Gastrocnemius medialis (tissue), 4 donors: ENCODE measurements at regions not wholly inside any gene's neighbourhood (a gene's known extent, or its start where the extent isn't known, plus 50 kb on each side); places are given as distances from the start of the nearest gene placed in this dataset.

Source experiments
- ATAC-seq, 2 donors: fragments of 150-250 bp; one replicate each; pipeline ENCODE4 v1.9.1; 2016
- DNase-seq, 2 donors: peaks; one replicate each; pipeline ENCODE4 v3.0.0-alpha.2; 2019
- H3K27ac ChIP-seq, 4 donors: fragments of 200-600 bp; sonication (generic); 1 replicate in 1 of 4; 2 replicates in 3 of 4; pipeline ENCODE4 v1.5.1; 2016 to 2018; ENCODE audit warnings: mild to moderate bottlenecking in 2 of 4, moderate library complexity in 1 of 4
- H3K27me3 ChIP-seq, 3 donors: fragments of 200-600 bp; sonication (generic) in 2 of 3; 1 replicate in 1 of 3; 2 replicates in 2 of 3; pipeline versions ENCODE4 v1.5.1 to v1.6.0; 2016 to 2019; ENCODE audit warnings: mild to moderate bottlenecking in 1 of 3, moderate library complexity in 1 of 3
- H3K36me3 ChIP-seq, 2 donors: fragments of 200-600 bp; sonication (generic) in 1 of 2; one replicate each; pipeline ENCODE4 v1.5.1; 2017 to 2018
- H3K4me1 ChIP-seq, 2 donors: fragments of 200-600 bp; sonication (generic) in 1 of 2; one replicate each; pipeline ENCODE4 v1.5.1; 2016 to 2017; ENCODE audit warnings: mild to moderate bottlenecking in 2 of 2
- H3K4me3 ChIP-seq, 4 donors: fragments of 200-600 bp; sonication (generic) in 3 of 4; 1 replicate in 1 of 4; 2 replicates in 3 of 4; pipeline ENCODE4 v1.5.1; 2016 to 2019; ENCODE audit warnings: mild to moderate bottlenecking in 2 of 4
- H3K9me3 ChIP-seq, 3 donors: fragments of 200-600 bp; sonication (generic) in 2 of 3; 1 replicate in 1 of 3; 2 replicates in 2 of 3; pipeline ENCODE4 v1.5.1; 2016 to 2019
- POLR2A ChIP-seq, 2 donors: fragments of 450-650 bp; IDR thresholded peaks; one replicate each; pipeline ENCODE4 v1.6.1; 2017; ENCODE audit warnings: antibody characterized with exemption in 2 of 2, mild to moderate bottlenecking in 2 of 2, moderate library complexity in 2 of 2
- in situ Hi-C, 4 donors: fragments of 200-750 bp; cut with MboI; loops; one replicate each; pipeline versions ENCODE4 v1.15.0 to v1.8.0; 2017; ENCODE audit warnings: low sequenced_read_pairs in 4 of 4
- intact Hi-C: fragments of 100-400 bp; cut with DNase I; formaldehyde crosslinking; loops from one replicate; pipeline ENCODE4 v1.15.1; 2023; ENCODE audit warnings: low total_unique reads
- TF ChIP-seq, protein P1 (sequence below), 5 experiments: fragments of 450-650 bp in 3 of 5; fragments of 200-600 bp in 2 of 5; sonication (generic) in 2 of 5; IDR thresholded peaks in 4 of 5; conservative IDR thresholded peaks in 1 of 5; 1 replicate in 4 of 5; 2 replicates in 1 of 5; pipeline ENCODE4 v1.5.1; 2016 to 2019; ENCODE audit warnings: antibody characterized with exemption in 5 of 5, mild to moderate bottlenecking in 3 of 5, moderate library complexity in 3 of 5

DNA sequence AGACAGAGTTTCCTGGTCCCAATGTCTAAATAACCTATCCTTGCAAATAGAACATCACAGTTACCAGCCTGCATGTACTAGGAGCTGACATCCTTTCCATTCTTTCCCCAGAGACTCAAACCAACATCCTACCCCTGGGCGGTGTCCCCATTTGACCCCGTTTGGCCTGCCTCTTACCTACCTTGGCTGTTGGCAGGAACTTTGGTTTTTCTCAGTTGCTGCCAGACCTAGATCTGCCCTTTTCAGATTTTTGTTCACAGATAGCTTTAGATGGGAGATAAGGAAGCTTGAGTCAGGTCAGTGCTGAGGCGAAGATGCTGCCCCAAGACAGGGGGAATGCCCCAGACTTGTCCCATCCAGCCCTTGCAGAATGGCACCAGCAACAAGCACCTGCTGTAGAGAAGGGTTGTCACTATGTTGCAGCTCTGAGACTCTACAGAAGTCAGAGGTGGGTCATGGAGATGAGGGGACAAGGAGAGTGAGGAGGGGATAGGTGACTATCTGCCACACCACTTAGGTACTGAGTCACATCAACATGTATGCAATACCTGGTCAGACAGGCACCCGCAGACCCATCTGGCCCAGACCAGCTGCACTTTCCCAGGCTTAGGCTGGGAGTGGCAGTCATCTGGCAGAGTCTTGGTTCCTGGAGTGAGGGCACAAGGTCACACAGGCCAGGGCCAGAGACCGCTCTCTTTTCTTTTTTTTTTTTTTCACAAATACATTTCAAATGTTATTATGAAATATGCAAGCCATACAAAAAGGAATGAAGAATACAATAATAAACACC is 61.5 kb upstream of the POU2AF1 start:
- Histone ChIP-seq H3K27me3 (no peaks in the 10 kb centered on the region), H3K36me3 (no peaks in the 10 kb centered on the region), H3K27ac (no peak overlapping the region), H3K4me1 (peaks cover 4 to 8% of the 10 kb centered on the region in 2 donors), H3K9me3 (no peaks in the 10 kb centered on the region), H3K4me3 (no peak overlapping the region)
- no peak for DNase-seq
- no peak for ATAC-seq
- in situ Hi-C loops = loop anchor here in 1 of 4 donors (5.0 kb wide), 1 partner anchor 158 kb away; no protein-coding TSS in a partner anchor
- TF ChIP-seq, protein P1, sequence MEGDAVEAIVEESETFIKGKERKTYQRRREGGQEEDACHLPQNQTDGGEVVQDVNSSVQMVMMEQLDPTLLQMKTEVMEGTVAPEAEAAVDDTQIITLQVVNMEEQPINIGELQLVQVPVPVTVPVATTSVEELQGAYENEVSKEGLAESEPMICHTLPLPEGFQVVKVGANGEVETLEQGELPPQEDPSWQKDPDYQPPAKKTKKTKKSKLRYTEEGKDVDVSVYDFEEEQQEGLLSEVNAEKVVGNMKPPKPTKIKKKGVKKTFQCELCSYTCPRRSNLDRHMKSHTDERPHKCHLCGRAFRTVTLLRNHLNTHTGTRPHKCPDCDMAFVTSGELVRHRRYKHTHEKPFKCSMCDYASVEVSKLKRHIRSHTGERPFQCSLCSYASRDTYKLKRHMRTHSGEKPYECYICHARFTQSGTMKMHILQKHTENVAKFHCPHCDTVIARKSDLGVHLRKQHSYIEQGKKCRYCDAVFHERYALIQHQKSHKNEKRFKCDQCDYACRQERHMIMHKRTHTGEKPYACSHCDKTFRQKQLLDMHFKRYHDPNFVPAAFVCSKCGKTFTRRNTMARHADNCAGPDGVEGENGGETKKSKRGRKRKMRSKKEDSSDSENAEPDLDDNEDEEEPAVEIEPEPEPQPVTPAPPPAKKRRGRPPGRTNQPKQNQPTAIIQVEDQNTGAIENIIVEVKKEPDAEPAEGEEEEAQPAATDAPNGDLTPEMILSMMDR (IDR thresholded peaks at IDR 0.05 in 4 of 5, conservative IDR thresholded peaks at IDR 0.05 in 1 of 5) = no peak
- TF ChIP-seq POLR2A (IDR thresholded peaks at IDR 0.05) = no peak
- intact Hi-C loops = no loop called here

DNA sequence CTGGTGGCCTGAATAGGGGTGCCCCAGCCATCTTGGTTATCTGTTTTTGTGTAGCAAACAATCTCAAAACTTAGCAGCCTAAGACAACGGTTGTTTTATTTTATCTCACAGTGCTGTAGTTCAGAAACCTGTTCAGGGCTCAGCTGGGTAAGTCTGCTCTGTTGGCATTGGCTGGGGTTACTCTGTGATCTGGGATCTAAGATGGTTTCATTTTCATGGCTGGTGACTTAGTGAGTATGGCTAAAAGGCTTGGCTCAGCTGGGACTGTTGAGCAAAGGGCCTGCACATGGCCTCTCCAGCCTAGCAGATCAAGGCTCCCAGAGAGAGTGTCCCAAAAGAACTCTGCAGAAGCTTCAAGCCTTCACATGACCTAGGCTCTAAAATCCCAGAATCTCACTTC is 60.8 kb upstream of the POU2AF1 start:
- no peak for ATAC-seq
- intact Hi-C loops = no loop called here

DNA sequence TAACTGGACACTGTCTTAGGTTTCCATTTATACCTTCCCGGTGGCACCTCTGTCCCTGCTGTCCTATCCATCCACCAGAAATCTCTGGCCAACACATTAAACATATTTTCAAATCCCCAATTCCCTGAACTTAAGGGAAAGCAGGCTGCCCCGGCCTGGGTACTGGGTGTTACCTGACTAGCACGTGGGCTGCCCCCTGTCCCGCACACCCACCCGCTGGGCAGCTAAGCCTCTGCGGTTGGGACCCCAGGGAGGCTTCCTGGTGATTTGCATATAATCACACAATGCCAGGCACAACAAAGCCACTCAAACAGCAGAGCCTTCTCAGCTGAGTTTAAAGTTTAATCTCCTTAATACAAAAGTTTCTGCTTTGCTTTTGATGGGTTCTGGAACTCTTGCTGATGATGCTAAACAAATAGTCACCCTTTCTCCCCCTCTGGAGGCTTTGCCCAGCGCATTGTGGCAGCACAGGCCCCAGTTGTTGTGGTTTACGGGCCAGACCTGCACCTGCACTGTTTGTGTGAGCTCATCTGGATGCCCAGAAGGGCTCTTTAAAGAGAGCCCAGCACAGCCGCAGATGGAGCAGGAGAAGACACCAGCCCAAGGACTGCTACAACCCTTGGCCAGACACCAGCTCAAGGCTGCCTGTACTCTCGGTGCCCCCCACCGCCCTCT is 59.9 kb upstream of the POU2AF1 start:
- intact Hi-C loops = no loop called here
- no peaks in the 10 kb centered on the region for H3K36me3 ChIP-seq
- TF ChIP-seq POLR2A (IDR thresholded peaks at IDR 0.05) = no peak
- TF ChIP-seq, protein P1 (IDR thresholded peaks at IDR 0.05 in 4 of 5, conservative IDR thresholded peaks at IDR 0.05 in 1 of 5) = no peak
- peaks cover 4 to 8% of the 10 kb centered on the region in 2 donors for H3K4me1 ChIP-seq
- ATAC-seq (no peak), DNase-seq (no peak)
- in situ Hi-C loops = no loop called here
- no peaks in the 10 kb centered on the region for H3K27me3 ChIP-seq
- H3K27ac ChIP-seq = no peak overlapping the region
- H3K4me3 ChIP-seq = no peak overlapping the region
- H3K9me3 ChIP-seq = no peaks in the 10 kb centered on the region

More for the DNA sequence above, 60.8 kb upstream of the POU2AF1 start:
- no peaks in the 10 kb centered on the region for H3K27me3 ChIP-seq
- H3K27ac ChIP-seq = no peak overlapping the region
- H3K4me3 ChIP-seq = no peak overlapping the region
- H3K4me1 ChIP-seq = peaks cover 4 to 8% of the 10 kb centered on the region in 2 donors
- TF ChIP-seq, protein P1 (IDR thresholded peaks at IDR 0.05 in 4 of 5, conservative IDR thresholded peaks at IDR 0.05 in 1 of 5) = no peak
- TF ChIP-seq POLR2A (IDR thresholded peaks at IDR 0.05) = no peak
- no peaks in the 10 kb centered on the region for H3K36me3 ChIP-seq
- DNase-seq = no peak
- H3K9me3 ChIP-seq = no peaks in the 10 kb centered on the region
- in situ Hi-C loops = loop anchor here in 1 of 4 donors (5.0 kb wide), 1 partner anchor 158 kb away; no protein-coding TSS in a partner anchor

DNA sequence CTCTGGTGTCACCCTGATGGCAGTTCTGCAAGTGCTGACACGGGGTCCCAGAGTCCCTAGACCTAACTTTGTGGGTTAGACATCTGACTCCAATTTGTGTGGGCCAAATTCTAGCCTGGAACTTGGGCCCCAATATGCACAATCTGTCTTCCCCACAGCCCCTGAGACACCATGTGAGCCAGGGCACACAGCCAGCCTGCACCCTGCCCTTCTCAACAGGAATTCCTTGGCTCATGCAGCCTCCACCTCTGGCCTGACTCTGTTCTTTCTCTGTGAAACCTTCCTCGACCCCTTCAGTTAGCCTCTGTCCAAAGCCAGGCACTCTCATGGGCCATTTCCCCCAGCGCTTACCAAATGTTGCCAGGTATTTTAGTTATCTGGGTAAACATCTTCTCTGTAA is 59.1 kb upstream of the POU2AF1 start:
- Histone ChIP-seq H3K4me3 (no peak overlapping the region), H3K4me1 (peaks cover 4 to 8% of the 10 kb centered on the region in 2 donors), H3K27ac (no peak overlapping the region), H3K9me3 (no peaks in the 10 kb centered on the region), H3K27me3 (no peaks in the 10 kb centered on the region), H3K36me3 (no peaks in the 10 kb centered on the region)
- no peak for ATAC-seq
- intact Hi-C loops (no loop called here), in situ Hi-C loops (no loop called here)
- no peak for DNase-seq
- TF ChIP-seq, protein P1 (IDR thresholded peaks at IDR 0.05 in 4 of 5, conservative IDR thresholded peaks at IDR 0.05 in 1 of 5) = no peak
- TF ChIP-seq POLR2A (IDR thresholded peaks at IDR 0.05) = no peak
